Right hindlimb (tissue), 1 donor: ENCODE measurements at regions not wholly inside any gene's neighbourhood (a gene's known extent, or its start where the extent isn't known, plus 50 kb on each side); places are given as distances from the start of the nearest gene placed in this dataset.

Experiments used
- DNase-seq: peaks from one replicate; pipeline ENCODE4 v3.0.0-alpha.2; 2018

GRCh38 chr4:124977045-124977444, 264.5 kb upstream of the ANKRD50 start:
- DNase-seq, result no peak

DNA sequence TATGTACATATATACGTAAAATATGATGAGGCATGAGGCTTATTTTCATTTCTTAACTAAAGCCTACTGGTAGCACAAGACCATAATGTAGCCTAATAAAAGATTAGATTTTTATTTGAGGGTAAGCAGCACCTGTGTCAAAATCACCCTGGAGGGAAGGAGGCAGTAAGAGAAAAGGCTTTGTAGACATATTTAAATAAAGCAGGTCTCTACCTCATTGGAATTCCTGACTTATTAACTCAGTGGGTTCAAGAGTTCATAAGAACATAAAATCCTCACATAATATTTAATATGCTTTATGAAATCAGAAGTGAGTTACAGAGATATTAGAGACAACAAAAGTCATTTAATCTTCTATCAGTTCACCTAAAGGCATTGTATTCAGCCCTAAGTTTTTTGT, 261.6 kb upstream of the ANKRD50 start:
- no peak for DNase-seq

DNA sequence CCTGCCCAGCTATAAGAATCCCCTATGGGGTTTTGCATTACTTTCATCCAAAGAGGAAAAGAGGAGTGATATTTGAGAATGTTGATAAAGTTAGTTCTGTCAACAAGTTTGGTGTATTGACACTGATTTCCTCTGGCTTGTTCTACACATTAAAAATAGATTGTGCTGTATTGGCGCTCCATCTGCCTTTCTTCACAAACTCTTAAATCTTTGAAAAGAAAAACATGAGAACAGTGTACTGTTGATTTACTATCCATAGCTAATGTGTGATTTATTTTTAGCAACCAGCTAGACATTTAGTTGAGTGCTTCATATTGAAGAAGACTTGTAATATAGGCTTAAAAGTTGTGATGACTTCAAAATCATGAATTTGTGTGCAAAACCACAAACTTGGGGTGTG, 261.2 kb upstream of the ANKRD50 start:
- no peak for DNase-seq

GRCh38 chr4:124970011-124970410, 257.5 kb upstream of the ANKRD50 start:
- DNase-seq, result no peak

GRCh38 chr4:124965497-124965891, 253.0 kb upstream of the ANKRD50 start:
- no peak for DNase-seq

- no peak for DNase-seq
Measured at GRCh38 chr4:124964852-124965496, 252.4 kb upstream of the ANKRD50 start.

DNA sequence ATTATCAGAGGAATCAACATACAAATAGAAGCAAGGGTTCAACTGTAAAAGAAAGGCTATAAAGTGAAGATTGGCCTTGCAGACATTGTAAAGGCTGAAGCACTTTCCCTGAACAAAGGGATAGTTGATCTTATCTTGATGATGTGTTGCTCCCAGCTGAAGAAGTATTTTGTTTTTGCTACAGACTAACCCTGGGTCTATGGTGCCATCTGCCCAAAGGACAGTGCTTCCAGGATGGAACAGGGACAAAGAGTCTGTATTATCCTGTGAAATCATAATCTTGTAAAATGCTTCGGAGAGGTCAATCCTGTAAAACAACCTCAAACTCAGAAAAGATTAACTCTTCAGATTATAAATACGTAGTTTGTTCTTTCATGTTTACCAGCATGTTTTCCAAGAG, 251.7 kb upstream of the ANKRD50 start:
- DNase-seq, result no peak

GRCh38 chr4:124961138-124961750, 248.7 kb upstream of the ANKRD50 start:
- no peak for DNase-seq

DNA sequence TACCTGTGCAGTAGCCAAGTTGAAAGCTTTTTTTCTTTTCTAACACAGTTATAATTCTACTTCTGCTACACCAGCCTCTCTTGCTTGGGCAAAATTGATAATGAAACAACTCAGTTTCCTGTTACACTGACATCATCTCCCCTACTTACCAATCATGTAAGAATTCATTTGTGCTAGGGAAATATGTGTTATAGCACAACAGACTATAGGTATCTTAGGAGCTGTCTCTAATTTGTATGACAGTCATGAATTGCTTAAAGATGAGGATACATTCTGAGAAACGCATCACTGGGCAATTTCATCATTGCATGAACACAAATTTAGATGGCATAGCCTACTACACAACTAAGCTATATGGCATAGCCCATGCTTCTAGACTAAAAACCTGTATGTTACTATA, 246.3 kb upstream of the ANKRD50 start:
- no peak for DNase-seq

- DNase-seq, result no peak
Measured at GRCh38 chr4:124955476-124955875, 242.9 kb upstream of the ANKRD50 start.

GRCh38 chr4:124954046-124954445, 241.5 kb upstream of the ANKRD50 start:
- no peak for DNase-seq

GRCh38 chr4:124953486-124953885, 241.0 kb upstream of the ANKRD50 start:
- no peak for DNase-seq

DNA sequence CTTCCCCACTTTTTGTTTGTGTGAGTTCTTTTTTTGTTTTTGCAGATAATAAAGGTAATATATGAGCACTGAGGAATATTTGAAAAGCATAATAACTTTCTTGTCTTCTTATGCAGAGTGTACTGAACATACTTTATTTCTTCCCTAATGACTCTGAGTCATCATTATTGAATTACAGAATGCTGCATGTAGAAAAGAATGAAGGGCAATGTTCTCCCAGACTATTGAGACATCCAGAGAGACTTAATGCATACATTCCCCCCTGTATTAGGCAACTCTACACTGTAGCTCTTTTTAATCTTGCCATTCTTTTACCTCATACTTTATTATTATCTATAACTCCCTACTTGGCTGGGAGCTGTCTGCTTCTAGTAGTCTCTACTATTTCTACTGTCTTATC, 240.5 kb upstream of the ANKRD50 start:
- DNase-seq, result no peak

DNA sequence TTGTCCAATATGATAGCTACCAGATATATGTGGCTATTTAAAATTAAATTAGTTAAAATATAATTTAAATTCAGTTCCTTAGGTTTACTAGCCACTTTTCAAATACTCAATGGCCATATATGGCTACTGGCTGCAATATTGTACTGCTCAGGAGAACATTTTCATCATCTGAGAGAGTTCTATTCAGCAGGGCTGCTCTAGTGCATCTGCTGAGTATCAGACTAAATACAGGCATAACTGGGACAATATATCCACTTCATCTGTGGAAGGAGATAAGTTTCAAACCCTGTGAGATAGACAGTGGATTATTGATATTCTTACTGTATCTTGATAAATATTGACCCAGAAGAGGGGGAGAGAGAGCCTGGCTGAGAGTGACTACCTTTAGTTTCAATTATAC, 240.1 kb upstream of the ANKRD50 start:
- no peak for DNase-seq

DNA sequence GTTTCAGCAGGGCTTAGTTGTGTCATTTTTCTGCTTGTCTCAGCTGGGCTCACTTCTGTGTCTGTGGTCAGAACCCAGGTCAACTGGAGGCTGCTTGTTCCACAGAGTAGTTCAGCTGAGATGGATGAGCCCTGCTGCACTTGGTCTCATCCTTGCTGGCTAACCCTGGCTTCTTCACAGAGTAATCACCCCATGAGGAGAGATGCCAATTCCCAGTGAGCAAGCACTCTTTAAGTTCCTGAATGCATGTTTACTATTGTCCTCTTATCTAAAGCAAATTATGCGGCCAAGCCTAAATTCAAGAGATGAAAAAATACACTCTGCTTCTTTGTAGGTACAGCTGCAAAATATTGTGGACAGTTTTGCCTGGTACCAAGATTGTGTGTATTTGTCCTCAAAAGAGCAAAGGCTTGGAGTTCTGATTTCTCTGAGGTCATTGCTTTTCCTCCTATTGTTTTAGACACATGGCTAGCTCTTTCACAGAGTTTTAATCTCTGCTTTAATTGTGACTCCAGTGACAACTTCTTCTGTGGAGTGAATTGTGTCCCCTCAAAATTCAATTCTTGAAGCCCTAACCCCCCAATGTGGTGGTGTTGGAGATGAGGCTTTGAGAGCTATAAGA, 236.6 kb upstream of the ANKRD50 start:
- no peak for DNase-seq

DNA sequence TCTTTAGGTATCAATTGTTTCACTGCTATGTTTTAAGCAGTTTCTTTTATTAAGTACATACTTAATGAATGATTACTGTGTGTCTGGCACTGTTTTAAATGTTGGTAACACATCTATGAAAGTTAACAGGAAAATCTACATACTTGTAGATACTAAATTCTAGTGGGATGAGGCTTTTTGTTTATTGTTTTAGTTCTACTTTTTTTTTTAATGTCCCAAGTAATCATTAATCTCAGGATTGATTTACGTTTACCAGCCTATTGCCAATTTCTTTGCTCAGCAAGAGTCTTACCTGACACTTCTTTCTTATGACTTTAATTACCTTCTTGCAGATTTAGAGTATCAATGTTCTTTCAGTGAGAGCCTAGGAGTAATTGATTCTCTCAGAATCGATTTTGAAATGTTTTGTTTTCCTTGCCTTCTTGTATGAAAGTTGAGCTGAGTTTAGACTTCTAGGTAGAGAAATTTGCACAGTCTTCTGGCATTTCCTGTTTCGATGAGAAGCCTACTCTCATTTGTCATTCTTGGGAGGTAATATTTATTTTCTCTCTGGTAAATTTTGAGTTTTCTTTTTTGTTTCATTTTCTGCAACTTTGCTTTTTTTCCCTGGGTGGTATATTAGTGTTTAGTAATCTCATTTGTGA, 235.2 kb upstream of the ANKRD50 start:
- no peak for DNase-seq

GRCh38 chr4:124946696-124947095, 234.2 kb upstream of the ANKRD50 start:
- no peak for DNase-seq

- DNase-seq, result no peak
Measured at GRCh38 chr4:124945422-124945821, 232.9 kb upstream of the ANKRD50 start.

DNA sequence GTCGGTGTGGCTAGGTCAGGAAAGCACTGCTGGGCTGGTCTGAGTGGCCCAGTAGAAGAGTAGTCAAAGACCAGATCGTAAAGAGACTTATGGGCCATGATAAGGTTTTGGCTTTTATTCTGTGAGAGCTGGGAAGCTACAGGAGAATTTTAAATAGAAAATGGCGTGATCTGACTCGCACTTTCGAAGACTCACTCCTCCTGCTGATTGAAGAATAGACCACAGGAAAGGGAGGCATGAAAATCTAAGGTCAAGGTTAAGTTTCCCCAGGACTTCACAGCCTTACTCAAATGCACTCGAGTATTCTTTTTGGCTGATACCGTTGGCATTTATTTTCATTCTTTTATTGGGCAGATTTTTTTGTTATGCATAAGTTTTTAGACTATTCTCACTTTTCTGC, 231.4 kb upstream of the ANKRD50 start:
- DNase-seq, result no peak

DNA sequence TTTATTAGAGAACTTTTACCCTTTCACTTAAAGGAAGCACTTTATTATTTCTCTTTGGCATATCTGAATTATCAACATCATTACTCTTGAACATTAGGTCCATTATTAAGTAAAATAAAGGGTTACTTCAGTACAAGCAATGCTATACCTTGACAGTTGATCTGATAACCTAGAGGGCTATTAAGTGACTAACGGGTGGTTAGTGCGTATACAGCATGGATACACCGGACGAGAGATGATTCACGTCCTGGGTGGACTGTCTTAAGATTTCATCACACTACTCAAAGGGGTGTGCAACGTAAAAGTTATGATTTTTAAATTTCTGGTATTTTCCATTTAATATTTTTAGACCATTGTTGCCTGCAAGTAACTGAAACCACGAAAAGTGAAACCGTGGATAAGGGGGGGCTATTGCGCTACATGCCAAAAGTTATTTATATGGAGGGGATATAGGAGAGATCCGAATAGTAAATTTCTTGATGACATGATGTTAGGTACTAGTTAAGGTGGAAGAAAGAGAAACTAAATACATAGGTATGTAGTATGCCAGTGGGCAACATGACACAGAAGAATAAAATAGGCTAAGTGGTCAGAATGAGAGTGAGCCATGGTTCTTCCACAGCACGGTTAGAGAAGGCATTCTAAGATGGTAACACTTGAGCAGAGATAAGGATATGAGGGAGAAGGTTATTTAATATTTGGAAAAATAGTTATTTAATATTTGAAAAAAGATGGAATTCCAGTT, 230.8 kb upstream of the ANKRD50 start:
- no peak for DNase-seq

DNA sequence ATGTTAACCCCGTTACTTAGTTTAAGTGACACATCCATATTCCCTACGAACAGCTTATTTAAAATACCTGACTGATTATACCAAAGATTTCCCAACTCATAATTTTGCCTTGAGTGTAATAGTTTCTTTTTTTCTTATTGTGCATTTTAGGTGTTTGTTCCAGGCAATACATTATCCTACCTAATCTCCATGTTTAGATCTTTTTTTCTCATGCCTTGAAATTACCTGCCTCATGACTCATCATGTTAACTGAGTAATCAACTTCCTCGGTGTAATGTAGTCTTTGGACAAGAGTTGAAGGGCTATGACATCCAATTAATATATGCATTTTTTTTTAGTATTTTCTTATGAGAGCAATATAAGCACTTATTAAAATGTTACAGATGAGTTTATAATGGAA, 228.7 kb upstream of the ANKRD50 start:
- no peak for DNase-seq

GRCh38 chr4:124940387-124940786, 227.9 kb upstream of the ANKRD50 start:
- DNase-seq, result no peak

GRCh38 chr4:124939908-124940307, 227.4 kb upstream of the ANKRD50 start:
- no peak for DNase-seq
